Pancreas (tissue), 10 donors: ENCODE measurements at regions not wholly inside any gene's neighbourhood (a gene's known extent, or its start where the extent isn't known, plus 50 kb on each side); places are given as distances from the start of the nearest gene placed in this dataset.

Experiments used
- ATAC-seq, 4 donors: fragments of 200-7000 bp; cut with Tn5 transposase; one replicate each; pipeline versions ENCODE4 v1.8.0 to v1.9.1; 2020; ENCODE audit warnings: mild to moderate bottlenecking in 4 of 4, moderate library complexity in 4 of 4
- DNase-seq, 6 donors: peaks; one replicate each; pipeline ENCODE4 v3.0.0-alpha.2; 2020
- FAIRE-seq: peaks from 2 replicates; lab custom pipeline; 2012; peaks lifted over from hg19 to GRCh38; lab: Jason Lieb, UNC
- H3K27ac ChIP-seq, 4 donors: fragments of 200-600 bp; sonication (generic); 1 replicate in 3 of 4; 2 replicates in 1 of 4; pipeline versions ENCODE4 v1.5.0 to v1.8.0; 2020
- H3K27me3 ChIP-seq, 4 donors: fragments of 200-600 bp; one replicate each; pipeline ENCODE4 v1.8.0; 2021
- H3K36me3 ChIP-seq, 3 donors: fragments of 200-600 bp; sonication (generic) in 1 of 3; one replicate each; pipeline versions ENCODE4 v1.5.0 to v1.8.0; 2020 to 2021
- H3K4me1 ChIP-seq, 3 donors: fragments of 200-600 bp; one replicate each; pipeline ENCODE4 v1.8.0; 2021
- H3K4me3 ChIP-seq, 4 donors: fragments of 200-600 bp; sonication (generic) in 2 of 4; one replicate each; pipeline versions ENCODE4 v1.5.0 to v1.8.0; 2020 to 2021
- H3K9me3 ChIP-seq, 4 donors: fragments of 200-600 bp; one replicate each; pipeline ENCODE4 v1.8.0; 2021
- WGBS, 2 donors: extraction: QIAGEN DNeasy Blood & Tissue Kit; methylation state at CpG; one replicate each; pipeline ENCODE4 v1.1.7; 2013; 5-methylcytosine and 5-hydroxymethylcytosine counted together
- intact Hi-C, 3 donors: fragments of 100-400 bp; cut with DNase I; formaldehyde crosslinking; loops; one replicate each; pipeline versions ENCODE4 v1.11.1 to v1.14.2; 2022
- TF ChIP-seq, protein P1 (sequence below), 4 donors: fragments of 200-600 bp; sonication (generic) in 3 of 4; IDR thresholded peaks; one replicate each; pipeline versions ENCODE4 v1.5.0 to v1.8.0; 2021; ENCODE audit warnings: antibody characterized with exemption in 4 of 4
- donor health status: healthy with polysubstance abuse.
- donor health status: DM: no; HTN: no; CAD: no; lungs with moderate emphysema.
- donor health status: DM: no; HTN: no; CAD: no.
- donor health status: control.
- donor health status: control.
- donor health status: Bipolar disorder and iron deficiency.
- donor health status: DM: yes; HTN: yes; CAD: no.
- donor health status: DM: no; HTN: no; CAD: no.
- donor health status: DM: no; HTN: no; CAD: no.
- donor health status: DM: yes; HTN: yes; CAD: no.

- Histone ChIP-seq H3K4me3 (no peak overlapping the region), H3K4me1 (no peaks in the 10 kb centered on the region), H3K36me3 (no peaks in the 10 kb centered on the region), H3K9me3 (no peaks in the 10 kb centered on the region), H3K27ac (no peak overlapping the region), H3K27me3 (no peaks in the 10 kb centered on the region)
- no peak for FAIRE-seq
- WGBS, 2 donors = 33 to 40% methylated on average over 3 of the region's 3 CpGs
- TF ChIP-seq, protein P1, sequence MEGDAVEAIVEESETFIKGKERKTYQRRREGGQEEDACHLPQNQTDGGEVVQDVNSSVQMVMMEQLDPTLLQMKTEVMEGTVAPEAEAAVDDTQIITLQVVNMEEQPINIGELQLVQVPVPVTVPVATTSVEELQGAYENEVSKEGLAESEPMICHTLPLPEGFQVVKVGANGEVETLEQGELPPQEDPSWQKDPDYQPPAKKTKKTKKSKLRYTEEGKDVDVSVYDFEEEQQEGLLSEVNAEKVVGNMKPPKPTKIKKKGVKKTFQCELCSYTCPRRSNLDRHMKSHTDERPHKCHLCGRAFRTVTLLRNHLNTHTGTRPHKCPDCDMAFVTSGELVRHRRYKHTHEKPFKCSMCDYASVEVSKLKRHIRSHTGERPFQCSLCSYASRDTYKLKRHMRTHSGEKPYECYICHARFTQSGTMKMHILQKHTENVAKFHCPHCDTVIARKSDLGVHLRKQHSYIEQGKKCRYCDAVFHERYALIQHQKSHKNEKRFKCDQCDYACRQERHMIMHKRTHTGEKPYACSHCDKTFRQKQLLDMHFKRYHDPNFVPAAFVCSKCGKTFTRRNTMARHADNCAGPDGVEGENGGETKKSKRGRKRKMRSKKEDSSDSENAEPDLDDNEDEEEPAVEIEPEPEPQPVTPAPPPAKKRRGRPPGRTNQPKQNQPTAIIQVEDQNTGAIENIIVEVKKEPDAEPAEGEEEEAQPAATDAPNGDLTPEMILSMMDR (IDR thresholded peaks at IDR 0.05) = no peak
- intact Hi-C loops = no loop called here
- DNase-seq = no peak
- ATAC-seq = peak in 2 of 4 donors; percentile 28 to 41
Observed at GRCh38 chr3:159074756-159075701, 273.2 kb downstream of the MFSD1 start.

GRCh38 chr3:159077860-159078259 is 276.0 kb downstream of the MFSD1 start:
- DNase-seq (no peak), ATAC-seq (no peak), FAIRE-seq (no peak)
- WGBS, 2 donors = 88% methylated on average over 2 of the region's 2 CpGs
- no peaks in the 10 kb centered on the region for H3K27me3 ChIP-seq
- H3K4me1 ChIP-seq = no peaks in the 10 kb centered on the region
- intact Hi-C loops = no loop called here
- TF ChIP-seq, protein P1 (IDR thresholded peaks at IDR 0.05) = no peak
- no peaks in the 10 kb centered on the region for H3K9me3 ChIP-seq
- no peak overlapping the region for H3K4me3 ChIP-seq
- H3K27ac ChIP-seq = no peak overlapping the region
- no peaks in the 10 kb centered on the region for H3K36me3 ChIP-seq

DNA sequence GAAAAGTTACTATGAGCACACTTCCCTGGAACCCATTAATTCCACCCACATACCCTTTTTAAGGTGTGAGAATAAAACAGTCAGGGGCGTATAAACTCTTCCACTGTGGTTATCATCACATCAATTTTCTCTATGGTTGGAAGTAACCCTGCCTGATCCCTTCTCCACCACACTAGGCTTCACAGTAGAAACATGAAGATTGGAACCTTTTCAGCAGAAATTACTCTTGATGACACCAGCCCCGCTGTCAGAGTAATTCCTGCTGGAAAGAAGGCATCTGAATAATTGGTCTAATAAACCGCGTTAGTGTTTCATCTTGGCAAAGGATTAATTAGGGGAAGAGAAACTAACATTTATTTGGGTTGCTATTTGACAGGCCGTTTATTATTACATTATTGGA is 278.4 kb downstream of the MFSD1 start:
- no peak for DNase-seq
- no peak for FAIRE-seq
- 85 to 86% methylated on average over 5 of the region's 5 CpGs for WGBS, 2 donors
- H3K27me3 ChIP-seq = no peaks in the 10 kb centered on the region
- H3K4me1 ChIP-seq = no peaks in the 10 kb centered on the region
- intact Hi-C loops = no loop called here
- no peaks in the 10 kb centered on the region for H3K9me3 ChIP-seq
- TF ChIP-seq, protein P1 (IDR thresholded peaks at IDR 0.05) = no peak
- no peaks in the 10 kb centered on the region for H3K36me3 ChIP-seq
- H3K4me3 ChIP-seq = no peak overlapping the region
- no peak overlapping the region for H3K27ac ChIP-seq
- no peak for ATAC-seq

DNA sequence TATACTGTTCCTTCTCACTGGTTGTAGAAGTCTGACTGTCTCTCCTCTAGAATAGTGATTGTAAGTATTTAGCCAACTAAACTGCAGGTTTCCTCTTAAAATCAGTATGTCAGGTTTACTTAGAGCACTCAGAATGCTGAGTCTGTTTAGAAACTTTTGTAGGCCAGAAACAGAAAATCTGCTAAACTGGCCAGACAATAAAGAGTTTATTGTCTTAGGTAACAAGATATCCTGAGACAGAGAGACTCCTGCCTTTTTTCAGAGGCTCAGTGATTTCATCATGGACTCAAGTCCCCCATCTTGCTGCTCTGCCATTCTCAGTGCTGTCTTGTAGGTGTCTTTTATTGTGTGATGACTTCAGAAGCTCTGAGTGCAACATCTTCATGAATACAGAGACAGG is 279.0 kb downstream of the MFSD1 start:
- Histone ChIP-seq H3K27me3 (no peaks in the 10 kb centered on the region), H3K27ac (no peak overlapping the region), H3K9me3 (no peaks in the 10 kb centered on the region), H3K4me3 (no peak overlapping the region), H3K36me3 (no peaks in the 10 kb centered on the region), H3K4me1 (no peaks in the 10 kb centered on the region)
- no peak for FAIRE-seq
- no peak for ATAC-seq
- intact Hi-C loops = no loop called here
- DNase-seq = no peak
- TF ChIP-seq, protein P1 (IDR thresholded peaks at IDR 0.05) = no peak

GRCh38 chr3:159082519-159082918 is 280.7 kb downstream of the MFSD1 start:
- DNase-seq (no peak), FAIRE-seq (no peak), ATAC-seq (no peak)
- no peaks in the 10 kb centered on the region for H3K36me3 ChIP-seq
- no peaks in the 10 kb centered on the region for H3K27me3 ChIP-seq
- 77 to 93% methylated on average over 1 of the region's 1 CpG for WGBS, 2 donors
- no peak overlapping the region for H3K27ac ChIP-seq
- no peaks in the 10 kb centered on the region for H3K9me3 ChIP-seq
- no peak overlapping the region for H3K4me3 ChIP-seq
- intact Hi-C loops = no loop called here
- TF ChIP-seq, protein P1 (IDR thresholded peaks at IDR 0.05) = no peak
- H3K4me1 ChIP-seq = no peaks in the 10 kb centered on the region
